ENCODE measurements at regions not wholly inside any gene's neighbourhood (a gene's known extent, or its start where the extent isn't known, plus 50 kb on each side); places are given as distances from the start of the nearest gene placed in this dataset.

- no peak for DNase-seq (ENCODE audit: low spot score)
- POLR2A ChIA-PET = no interaction called here
- intact Hi-C loops (cut with micrococcal nuclease; ENCODE audit: unreplicated experiment) = no loop called here
- H3K9me3 ChIP-seq (ENCODE audit: low read length) = no peaks in the 10 kb centered on the region
- CTCF ChIA-PET (ENCODE audit: low intra/inter-chr PET ratio, low total read pairs) = no interaction called here
- BruUV-seq (replicated peaks) = no TSS peak
- H4K20me1 ChIP-seq (ENCODE audit: insufficient read depth, low read length) = no peaks in the 10 kb centered on the region
- no peaks in the 10 kb centered on the region for H3K36me3 ChIP-seq (replicated peaks in 1 of 2; ENCODE audit: control insufficient read depth in 1 of 2, insufficient read depth in 2 of 2, low read length in 2 of 2)
- H3K4me3 ChIP-seq (replicated peaks in 1 of 3; ENCODE audit: insufficient read depth in 1 of 3, low read depth in 2 of 3, low read length in 3 of 3) = no peak overlapping the region
- H3K27me3 ChIP-seq (ENCODE audit: control insufficient read depth in 1 of 2, insufficient read depth in 2 of 2, low read length in 2 of 2) = no peaks in the 10 kb centered on the region; a peak in 1 of 5 replicates
- no peaks in the 10 kb centered on the region for H3K4me1 ChIP-seq (ENCODE audit: insufficient read depth, low read length)
- WGBS (ENCODE audit: low lambda C conversion rate) = 7% methylated on average over 1 of the region's 1 CpG
- no peak overlapping the region for H3K4me2 ChIP-seq (ENCODE audit: low read depth, low read length)
- no peak overlapping the region for H3K27ac ChIP-seq (ENCODE audit: extremely low read length, insufficient read depth, low read length)
- no peak overlapping the region for H2AFZ ChIP-seq (ENCODE audit: low read length)
- in situ Hi-C loops (cut with HindIII; ENCODE audit: extremely low pct_ligation_motif_present, low pct_unique_long_range_greater_than_20kb) = no loop called here
- ATAC-seq = no peak
- H3K79me2 ChIP-seq (ENCODE audit: insufficient read depth, low read length) = no peaks in the 10 kb centered on the region
- H3K9ac ChIP-seq (ENCODE audit: insufficient read depth, low read depth, low read length) = no peak overlapping the region
- FAIRE-seq = no peak
- no peak for TF ChIP-seq CCDC6 (CRISPR knock-in tag; IDR thresholded peaks at IDR 0.05)
- TF ChIP-seq ZNF703 (CRISPR knock-in tag; IDR thresholded peaks at IDR 0.05; ENCODE audit: borderline replicate concordance) = no peak
- TF ChIP-seq MXD1 (CRISPR knock-in tag; IDR thresholded peaks at IDR 0.05) = no peak
- TF ChIP-seq NFATC3 (CRISPR knock-in tag; IDR thresholded peaks at IDR 0.05) = no peak
- no peak for TF ChIP-seq RAD21 (CRISPR knock-in tag; IDR thresholded peaks at IDR 0.05)
- no peak for TF ChIP-seq ZNF615 (CRISPR knock-in tag; IDR thresholded peaks at IDR 0.05; ENCODE audit: borderline replicate concordance)
- no peak for TF ChIP-seq PPARG (CRISPR knock-in tag; conservative IDR thresholded peaks at IDR 0.05)
- no peak for TF ChIP-seq TIGD3 (CRISPR knock-in tag; IDR thresholded peaks at IDR 0.05; ENCODE audit: borderline replicate concordance)
- TF ChIP-seq, protein P1, sequence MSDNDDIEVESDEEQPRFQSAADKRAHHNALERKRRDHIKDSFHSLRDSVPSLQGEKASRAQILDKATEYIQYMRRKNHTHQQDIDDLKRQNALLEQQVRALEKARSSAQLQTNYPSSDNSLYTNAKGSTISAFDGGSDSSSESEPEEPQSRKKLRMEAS (IDR thresholded peaks at IDR 0.05) = no peak
- no peak for TF ChIP-seq ZNF724P (CRISPR knock-in tag; IDR thresholded peaks at IDR 0.05; ENCODE audit: borderline replicate concordance)
- no peak for TF ChIP-seq NR2F2 (IDR thresholded peaks at IDR 0.05; ENCODE audit: borderline replicate concordance, low read depth)
These were observed 102.2 kb upstream of the TUBA3C start for GRCh38 chr13:19283836-19284235.
